SHP77 (cell line): ENCODE measurements at regions not wholly inside any gene's neighbourhood (a gene's known extent, or its start where the extent isn't known, plus 50 kb on each side); places are given as distances from the start of the nearest gene placed in this dataset.
A peak's percentile ranks its signal among the peaks of the same experiment; 100 is the strongest.
"Not testable (repeated sequence)": the region's sequence is repeated elsewhere in the genome, so short reads cannot be mapped to it uniquely, and the experiment has no call there.

Source experiments
- DNase-seq, 2 experiments: peaks; one replicate each; lab custom pipeline; 2025; lab: John Stamatoyannopoulos, UW

DNA sequence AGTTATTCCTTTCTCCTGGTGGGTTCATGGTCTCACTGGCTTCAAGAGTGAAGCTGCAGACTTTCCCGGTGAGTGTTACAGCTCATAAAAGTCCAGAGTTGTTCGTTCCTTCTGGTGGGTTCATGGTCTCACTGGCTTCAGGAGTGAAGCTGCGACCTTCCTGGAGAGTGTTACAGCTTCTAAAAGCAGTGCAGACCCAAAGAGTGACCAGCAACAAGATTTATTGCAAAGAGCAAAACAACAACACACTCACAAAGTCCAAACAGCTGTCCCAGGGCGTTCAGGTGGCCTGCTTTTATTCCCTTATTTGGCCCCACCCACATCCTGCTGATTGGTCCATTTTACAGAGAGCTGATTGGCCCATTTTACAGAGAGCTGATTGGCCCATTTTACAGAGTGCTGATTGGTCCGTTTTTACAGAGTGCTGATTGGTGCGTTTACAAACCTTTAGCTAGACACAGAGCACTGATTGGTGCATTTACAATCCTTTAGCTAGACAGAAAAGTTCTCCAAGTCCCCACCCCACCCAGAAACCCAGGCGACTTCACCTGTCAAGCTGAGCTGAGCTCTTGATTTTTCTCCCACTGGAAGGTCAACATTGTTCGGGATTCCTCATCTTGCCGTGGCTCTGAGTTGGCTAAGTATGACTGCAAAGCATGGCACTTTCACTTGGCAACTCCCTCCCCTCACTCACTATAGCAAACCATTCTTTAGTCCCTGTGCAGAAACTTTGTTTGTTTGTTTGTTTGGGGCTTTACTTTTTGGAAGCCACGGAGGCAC is 87.3 kb upstream of the EEPD1 start:
- DNase-seq, result not testable (repeated sequence)

DNA sequence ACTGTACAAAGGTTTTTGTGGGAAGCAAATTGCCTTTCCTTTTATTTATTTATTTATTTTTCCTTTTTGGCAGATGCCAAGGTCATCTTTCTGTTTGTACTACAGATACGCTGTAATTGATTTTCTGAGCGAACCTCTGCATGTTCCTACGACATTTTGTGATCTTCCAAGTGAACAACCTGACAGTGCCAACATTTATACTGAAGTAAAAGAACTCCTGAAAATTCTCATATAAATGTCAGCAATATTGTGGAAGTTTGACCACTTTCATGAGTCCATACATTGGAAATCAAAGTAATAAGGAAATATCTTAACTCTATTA is 86.8 kb upstream of the EEPD1 start:
- no peak for DNase-seq

DNA sequence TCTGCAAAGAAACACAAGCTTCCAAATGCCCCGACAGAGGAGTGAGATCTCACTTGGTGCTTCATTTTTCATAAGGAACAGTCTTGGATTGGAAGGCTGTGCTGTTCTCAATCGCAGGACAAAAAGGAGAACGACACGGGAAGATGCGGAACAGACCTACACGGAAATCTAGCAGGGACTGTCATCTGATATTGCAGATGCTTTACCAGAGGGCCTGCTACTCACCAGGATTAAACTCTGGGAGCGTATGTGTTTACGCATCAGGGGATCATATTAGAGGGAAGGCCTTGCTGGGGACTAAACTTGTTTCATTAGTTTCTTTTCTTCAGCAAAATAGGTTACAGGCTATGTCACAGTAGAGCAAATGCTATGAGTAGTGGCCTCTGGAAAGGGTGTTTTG is 82.8 kb upstream of the EEPD1 start:
- DNase-seq, result no peak

DNA sequence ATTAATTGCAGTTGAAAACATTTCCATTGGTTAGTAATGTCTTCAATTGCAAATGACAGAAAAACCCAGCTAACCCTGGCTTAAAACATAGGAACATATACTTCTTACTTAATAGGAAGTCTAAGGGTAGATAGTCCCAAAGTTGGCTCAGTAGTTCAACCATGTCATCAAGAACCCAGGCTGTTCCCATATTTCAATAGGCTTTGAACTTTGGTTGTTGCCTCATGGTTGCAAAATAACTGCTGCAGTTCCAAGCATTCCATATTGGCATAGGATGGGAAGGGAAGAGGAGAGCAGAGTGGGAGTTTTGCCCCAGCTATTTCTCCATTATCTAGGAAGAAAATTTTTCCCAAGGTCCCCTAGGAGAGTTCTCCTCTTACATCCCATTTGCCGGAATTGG is 81.4 kb upstream of the EEPD1 start:
- DNase-seq, result no peak

DNA sequence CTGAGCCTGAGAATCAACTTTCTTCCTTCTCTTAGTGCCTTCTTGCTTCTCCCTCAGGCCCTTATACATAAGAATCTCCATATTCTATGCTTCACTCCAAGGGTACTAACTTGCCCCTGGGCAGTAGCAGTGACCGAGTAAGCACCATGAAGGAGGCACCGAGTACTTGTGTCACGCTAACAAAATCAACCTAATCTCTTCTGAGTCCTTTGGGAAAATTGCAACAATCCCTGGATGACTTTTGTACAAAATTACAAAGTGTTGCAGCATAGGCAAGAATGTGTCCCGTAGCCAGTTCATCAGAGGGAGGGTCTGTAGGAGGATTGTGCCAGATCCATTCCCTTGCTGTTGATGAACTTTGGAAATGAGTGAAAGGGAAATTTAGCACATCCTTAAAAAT is 80.4 kb upstream of the EEPD1 start:
- no peak for DNase-seq

DNA sequence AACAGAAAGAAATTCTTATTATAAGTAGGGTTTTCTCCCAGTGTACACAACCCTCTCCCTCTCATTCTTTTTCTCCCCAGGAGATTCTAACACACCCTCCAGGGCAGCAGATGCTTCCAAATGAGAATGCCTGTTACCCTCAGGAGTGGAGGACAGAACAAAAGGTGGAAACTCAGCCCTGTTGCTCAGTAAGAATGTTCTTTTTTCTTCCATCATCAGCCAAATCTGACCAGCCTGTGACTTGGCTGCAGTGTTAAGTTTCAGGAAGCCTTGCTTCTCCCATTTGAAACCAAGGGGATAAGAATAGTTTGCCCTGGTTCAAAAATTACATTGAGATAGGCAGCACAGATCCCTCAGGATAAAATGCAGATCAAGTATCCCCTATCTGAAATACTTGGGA is 77.5 kb upstream of the EEPD1 start:
- no peak for DNase-seq

DNA sequence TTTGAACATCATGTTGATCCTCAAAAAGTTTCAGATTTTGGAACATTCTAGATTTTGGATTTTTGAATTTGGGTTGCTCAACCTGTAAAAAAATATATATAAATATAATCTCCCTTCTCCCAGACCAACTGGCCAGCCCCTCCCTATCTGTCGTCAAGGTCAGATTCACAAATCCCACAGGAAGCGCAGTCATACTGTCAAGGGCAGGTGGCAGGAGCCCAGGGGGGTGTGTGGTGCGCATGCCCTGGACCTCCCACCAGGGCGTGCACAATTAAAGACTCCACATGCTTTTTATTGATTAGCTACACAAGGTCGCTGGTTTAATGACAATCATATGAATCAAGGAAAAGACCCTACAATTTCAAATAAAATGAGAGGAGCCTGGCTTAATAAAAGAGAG is 77.0 kb upstream of the EEPD1 start:
- no peak for DNase-seq

DNA sequence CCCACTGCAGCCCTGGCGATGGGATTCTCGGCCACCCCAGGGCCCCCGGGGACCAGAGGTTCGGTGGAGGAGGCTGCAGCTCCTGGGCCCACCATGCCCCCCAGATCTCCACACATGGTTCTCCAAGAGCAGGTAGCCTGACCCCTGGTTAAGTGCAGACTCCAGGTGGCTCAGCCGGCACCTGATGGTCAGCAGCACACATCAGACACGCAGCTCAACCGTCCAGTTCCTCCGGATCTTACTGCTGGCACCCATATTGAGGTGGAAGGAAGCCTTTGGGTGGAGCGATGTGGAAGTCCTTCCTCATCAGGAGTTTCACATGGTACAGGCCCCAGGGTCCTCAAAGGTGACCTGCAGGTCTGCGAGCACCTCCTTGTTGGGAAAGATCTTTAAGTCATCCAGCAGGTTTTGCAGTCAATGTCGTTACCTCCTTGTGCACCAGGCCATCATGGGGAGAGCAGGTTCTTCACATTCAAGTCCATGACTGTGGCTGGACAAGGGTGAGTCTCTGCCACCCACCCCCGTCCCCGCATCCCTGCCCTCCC is 74.2 kb upstream of the EEPD1 start:
- no peak for DNase-seq

DNA sequence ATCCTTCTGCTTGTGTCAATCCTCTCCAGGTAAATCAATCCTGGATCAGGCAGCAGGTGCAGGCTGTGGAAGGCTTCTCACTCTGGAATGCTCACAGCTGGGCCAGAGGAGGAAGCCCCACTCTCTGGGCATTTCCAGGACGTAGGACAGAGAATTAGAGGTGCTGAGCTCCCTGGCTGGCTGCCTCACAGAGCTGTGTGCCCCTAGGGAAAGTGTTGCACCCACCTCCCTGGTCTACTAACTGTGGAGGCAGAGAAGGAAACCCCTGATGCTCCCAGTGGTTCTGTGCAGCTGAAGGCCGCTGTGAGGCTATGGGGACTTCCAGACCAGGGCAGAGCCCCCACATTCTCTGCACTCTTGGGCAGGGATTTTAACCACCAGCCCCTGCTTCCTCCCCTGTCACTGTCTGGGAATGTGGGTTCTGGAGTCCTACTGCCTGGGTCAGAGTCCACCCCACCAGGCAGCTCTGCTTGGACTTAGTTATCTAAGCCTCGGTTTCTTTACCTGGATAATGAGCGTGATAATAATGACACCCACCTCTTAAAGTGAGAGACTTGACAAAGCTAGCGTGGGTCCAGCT is 73.5 kb upstream of the EEPD1 start:
- DNase-seq, result no peak

DNA sequence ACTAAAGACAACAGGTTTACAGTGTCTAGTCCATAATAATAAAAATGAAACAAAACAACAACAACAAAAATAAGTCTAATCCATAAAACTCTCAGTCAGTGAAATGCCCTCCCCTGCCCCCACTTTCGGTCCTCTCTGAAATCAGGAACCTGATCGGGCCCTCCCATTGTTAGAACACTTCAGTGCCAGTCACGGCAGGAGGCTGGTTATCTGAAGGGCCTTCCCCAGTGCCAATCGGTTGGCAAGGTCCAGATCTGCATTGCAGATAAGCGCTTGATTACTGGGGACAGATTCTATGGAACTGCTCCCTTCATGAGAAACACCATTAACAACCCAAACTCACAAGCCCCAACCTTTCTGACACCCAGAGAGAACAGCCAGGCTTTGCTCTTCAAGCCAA is 72.2 kb upstream of the EEPD1 start:
- no peak for DNase-seq

DNA sequence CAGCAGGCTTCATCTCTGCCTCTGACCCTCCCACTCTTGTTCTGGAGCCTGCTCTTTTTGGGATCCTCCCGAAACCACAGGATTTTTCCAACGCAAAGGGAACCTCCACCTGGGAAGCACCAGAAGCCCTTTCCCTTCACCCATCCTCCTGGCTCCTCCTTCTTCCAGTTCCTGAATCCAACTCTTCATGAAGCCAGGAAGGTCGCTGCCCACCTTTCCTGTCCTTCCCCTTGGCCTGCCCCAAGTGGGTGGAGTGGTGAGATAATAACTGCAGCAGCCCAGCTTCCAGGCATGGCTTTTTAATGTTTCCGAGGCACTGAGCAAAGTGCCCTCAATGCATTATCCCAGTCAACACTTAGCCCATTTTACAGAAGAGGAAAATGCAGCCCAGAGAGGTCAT is 70.8 kb upstream of the EEPD1 start:
- DNase-seq, result no peak

DNA sequence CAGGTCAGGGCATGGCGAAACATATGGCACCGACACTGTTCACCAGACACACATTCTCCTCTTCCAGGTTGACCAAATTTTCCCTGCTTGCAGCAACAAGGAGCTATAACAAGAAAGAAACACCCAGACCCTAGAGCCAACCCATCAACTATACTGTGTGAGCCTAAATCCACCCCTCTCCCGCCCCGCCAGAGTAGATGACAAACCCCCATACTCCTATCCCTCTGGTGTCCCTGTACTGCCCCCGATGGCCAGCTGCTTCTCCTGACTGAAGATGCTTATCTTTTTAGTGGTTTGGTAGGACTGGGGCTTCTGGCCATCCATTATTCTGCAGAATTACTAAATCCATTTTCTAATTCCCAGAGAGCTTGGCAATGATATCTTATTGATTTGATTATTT is 70.1 kb upstream of the EEPD1 start:
- DNase-seq, result no peak

DNA sequence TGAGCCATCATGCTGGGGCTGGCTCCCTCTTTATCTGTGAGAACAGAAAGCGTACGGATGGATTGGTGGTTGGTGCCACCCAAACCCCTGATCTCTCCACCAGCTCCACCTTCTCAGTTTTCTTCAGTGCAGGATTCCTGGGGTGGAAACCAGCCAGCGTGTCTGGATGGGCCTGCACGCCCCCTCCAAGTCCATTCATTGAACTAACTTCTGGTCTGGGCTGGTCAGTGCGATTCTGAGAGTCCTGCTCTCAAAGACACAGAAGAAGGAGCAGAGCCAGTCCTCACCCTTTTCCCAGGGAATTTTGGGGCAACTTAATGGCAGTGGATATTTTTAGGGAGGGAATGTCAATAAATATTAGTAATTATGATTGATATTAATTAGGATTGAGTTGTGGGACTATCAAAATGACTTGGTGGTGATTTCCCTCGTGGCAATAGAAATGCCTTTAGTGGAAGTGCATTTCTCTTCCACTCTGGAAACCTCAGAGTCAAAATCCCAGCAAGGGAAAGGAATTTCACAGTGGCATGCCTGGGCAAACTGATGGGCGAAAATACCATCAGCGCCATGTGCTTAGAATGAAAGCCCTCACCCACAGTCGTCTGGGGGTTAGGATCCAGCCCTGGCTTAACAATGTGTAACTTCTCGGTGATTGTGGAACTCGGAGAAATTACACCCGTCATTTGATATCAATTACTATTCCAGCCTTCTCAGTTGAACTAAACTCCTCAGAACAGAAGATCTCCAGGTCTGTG is 69.3 kb upstream of the EEPD1 start:
- DNase-seq, result no peak

DNA sequence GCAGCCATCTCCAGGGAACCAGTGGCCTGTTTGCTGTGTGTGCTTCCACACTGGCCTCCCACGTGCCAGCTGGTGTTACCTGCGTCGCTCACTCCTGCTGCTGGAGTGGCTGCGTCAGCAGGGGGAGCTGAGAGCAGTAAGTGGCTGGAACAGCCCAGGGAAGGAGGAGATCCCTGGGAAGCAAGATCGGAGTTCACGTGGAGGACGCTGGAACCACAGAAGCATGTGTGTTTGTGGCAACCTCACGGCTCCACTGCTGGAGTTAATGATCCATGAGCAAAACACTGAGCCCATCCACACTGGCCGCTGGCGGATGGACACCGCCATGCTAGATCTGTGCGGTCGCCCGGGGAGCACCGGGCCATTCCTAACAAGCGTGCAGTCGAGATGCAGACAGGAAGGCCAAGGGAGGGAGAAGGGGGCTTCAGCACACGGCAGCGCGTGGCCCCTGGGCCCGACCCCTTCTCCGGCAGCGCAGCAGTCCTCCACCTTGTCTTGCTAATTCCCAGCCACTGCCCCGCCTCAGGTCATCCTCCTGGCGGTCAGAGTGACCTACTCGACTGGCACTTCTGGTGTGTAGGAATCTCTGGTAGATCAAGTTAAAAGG is 68.5 kb upstream of the EEPD1 start:
- DNase-seq, result peak; percentile 62 to 66

DNA sequence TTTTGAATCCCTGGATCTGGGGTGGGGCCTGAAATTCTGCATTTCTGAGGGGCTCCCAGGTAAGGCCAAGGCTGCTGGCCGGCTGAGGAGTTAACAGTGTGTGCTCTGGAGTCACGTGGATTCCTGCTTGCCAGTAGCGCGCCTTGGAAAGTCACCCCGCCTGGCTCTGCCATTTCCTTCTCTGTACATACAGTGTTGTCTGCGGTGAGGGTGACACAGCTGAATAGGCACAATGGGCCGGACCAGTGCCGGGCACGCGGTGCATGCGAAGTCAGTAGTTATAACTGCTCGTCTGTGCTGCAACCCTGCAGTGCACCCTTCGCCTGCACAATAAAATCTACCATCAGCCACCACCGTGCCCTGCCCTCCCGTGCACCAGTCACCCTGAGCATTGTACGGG is 68.0 kb upstream of the EEPD1 start:
- no peak for DNase-seq

DNA sequence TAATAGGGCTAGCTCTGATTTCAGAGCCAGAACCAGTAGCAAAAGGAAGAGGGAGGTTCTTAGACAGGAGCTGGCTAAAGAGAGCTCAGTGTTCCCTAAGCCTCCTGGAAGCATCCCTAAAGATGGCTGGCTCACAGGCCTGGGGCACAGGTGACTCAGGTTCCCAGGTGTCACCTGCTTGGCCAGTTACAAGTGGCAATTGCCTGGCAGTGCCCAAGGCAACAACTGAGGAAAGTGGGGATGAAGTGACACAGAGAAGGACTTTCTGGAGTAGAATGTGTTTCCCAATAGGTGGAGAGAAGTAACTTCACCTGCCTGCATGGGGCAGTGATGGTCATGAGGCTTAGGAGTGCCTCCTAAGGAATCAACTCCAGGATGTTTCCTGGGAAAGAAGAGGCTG is 66.5 kb upstream of the EEPD1 start:
- DNase-seq, result no peak

DNA sequence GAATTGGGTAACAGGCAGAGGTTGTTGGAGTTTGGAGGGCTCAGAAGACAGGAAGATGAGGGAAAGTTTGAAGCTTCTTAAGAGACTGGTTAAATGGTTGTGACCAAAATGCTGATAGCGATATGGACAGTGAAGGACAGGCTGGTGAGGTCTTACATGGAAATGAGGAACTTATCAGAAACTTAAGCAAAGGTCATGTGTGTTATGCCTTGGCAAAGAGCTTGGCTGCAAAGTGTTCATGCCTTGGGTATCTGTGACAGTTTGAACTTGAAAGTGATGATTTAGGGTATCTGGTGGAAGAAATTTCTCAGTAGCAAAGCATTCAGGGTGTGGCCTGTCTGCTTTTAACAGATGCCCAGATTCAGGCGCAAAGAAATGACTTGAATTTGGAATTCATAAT is 64.5 kb upstream of the EEPD1 start:
- DNase-seq, result no peak

DNA sequence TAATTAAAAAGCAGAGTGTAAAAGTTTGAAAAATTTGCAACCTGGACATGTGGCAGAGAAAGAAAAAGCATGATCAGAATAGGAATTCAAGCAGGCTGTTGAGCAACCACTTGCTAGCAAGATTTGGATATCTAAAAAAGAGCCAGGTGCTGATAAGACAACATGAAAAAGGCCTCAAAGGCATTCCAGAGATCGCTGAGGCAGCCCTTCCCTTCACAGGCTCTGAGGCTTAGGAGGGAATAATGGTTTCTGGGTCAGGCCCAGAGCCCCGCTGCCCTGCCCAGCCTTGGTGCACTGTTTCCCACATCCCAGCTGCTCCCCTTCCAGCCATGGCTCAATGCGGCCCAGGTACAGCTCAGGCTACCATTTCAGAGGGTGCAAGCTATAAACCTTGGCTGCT is 64.1 kb upstream of the EEPD1 start:
- DNase-seq, result no peak

DNA sequence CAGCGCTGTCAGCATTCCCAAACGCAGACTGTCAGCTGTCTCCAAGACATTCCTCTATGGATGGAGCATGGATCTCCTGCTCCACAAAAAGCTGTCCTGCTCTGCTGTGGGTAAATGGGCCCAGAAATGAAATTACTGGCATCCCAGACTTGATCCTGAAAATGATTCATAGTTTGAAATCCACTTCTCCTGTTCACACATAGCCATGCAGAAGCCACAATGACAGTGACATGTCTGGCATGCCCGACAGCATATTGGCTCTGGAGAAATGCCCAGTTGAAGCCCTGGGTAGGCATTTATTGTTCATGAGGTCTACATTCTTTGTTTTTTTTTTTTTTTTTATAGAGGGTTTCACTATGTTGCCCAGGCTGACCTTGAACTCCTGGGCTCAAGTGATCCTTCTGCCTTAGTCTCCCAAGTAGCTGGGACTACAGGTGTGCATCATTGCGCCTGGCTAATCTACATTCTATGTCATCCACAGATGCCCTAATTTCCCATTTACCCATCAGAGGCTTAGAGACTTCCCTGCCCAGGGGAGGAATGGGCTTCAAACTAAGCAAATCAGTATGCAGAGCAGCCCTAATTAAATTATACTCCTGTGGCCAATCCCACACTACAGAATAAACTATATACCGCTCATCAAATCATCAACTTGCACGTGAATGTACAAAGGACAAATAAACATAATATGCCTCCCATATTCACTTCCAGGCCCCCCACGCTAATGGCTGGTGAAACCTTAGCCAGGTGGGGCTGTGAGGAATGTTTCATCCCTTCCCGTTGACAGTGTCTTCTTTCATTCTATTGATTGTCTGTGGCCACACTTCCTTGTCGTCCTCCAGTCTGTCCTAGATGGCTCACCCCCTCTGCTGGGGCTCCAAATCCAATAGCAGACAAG is 61.8 kb upstream of the EEPD1 start:
- no peak for DNase-seq

DNA sequence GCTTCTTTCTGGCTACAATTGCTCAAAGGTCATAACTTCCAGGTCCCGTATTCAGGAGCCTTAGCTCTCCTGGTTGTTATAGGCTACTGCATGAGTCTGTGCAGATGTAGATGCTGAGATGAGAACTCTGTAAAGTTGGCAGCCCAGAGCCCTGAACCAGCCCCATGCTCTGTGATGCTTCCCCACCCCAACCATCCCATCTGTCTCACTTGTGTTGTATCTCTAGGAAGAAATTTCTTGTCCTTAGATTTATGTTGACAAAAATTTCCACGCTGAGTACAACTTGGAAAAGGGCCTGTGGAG is 61.2 kb upstream of the EEPD1 start:
- no peak for DNase-seq

DNA sequence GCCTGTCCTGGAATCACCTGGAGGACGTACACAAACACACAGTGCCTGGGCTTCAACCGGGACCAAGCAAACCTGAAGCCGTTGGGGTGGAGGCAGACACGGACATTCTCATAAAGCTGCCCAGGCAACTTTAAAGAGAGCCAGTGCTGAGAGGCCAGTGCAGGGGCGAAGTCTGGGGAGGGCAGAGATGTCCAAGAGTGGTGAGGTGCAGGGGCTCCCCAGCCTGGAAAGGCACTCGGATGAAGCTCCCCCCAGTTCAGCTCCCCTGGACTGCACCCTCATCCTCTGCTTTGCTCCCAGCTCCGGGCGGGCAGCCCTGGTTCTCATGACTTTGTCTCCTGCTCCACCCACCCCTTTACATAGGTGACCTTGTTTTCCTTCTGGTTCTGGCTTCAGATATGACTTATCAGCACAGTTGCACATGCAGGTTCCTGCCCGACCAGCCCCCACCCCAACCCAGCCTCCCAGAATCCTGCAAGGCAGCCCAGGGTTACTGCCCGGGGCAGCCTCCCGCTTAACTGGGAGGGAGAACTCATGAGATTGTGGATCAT is 60.8 kb upstream of the EEPD1 start:
- DNase-seq, result no peak
